Eye (tissue), 1 donor: ENCODE measurements at regions not wholly inside any gene's neighbourhood (a gene's known extent, or its start where the extent isn't known, plus 50 kb on each side); places are given as distances from the start of the nearest gene placed in this dataset.
"Not testable (repeated sequence)": the region's sequence is repeated elsewhere in the genome, so short reads cannot be mapped to it uniquely, and the experiment has no call there.

Experiments used
- DNase-seq: peaks from one replicate; pipeline ENCODE4 v3.0.0-alpha.2; 2015

- DNase-seq: not testable (repeated sequence)
Measured at GRCh38 chr14:106477600-106477999, 951.2 kb downstream of the TMEM121 start.

GRCh38 chr14:106480287-106480686 is 953.9 kb downstream of the TMEM121 start:
- not testable (repeated sequence) for DNase-seq

GRCh38 chr14:106482213-106482612 is 955.8 kb downstream of the TMEM121 start:
- not testable (repeated sequence) for DNase-seq

- no peak for DNase-seq
Measured at GRCh38 chr14:106487600-106487999, 961.2 kb downstream of the TMEM121 start.

- no peak for DNase-seq
Measured at GRCh38 chr14:106488291-106488690, 961.9 kb downstream of the TMEM121 start.

- no peak for DNase-seq
Measured at GRCh38 chr14:106489112-106489881, 962.9 kb downstream of the TMEM121 start.

- no peak for DNase-seq
Measured at GRCh38 chr14:106490442-106490841, 964.1 kb downstream of the TMEM121 start.

- no peak for DNase-seq
Measured at GRCh38 chr14:106491851-106492250, 965.5 kb downstream of the TMEM121 start.

- no peak for DNase-seq
Measured at GRCh38 chr14:106493962-106494823, 967.8 kb downstream of the TMEM121 start.

- DNase-seq: no peak
Measured at GRCh38 chr14:106500571-106500970, 974.2 kb downstream of the TMEM121 start.

- no peak for DNase-seq
Measured at GRCh38 chr14:106501898-106502297, 975.5 kb downstream of the TMEM121 start.

- DNase-seq: no peak
Measured at GRCh38 chr14:106505366-106505765, 979.0 kb downstream of the TMEM121 start.

- no peak for DNase-seq
Measured at GRCh38 chr14:106506881-106507305, 980.5 kb downstream of the TMEM121 start.

- no peak for DNase-seq
Measured at GRCh38 chr14:106507354-106507753, 981.0 kb downstream of the TMEM121 start.

GRCh38 chr14:106508216-106508615 is 981.8 kb downstream of the TMEM121 start:
- DNase-seq: no peak

- DNase-seq: no peak
Measured at GRCh38 chr14:106509176-106509575, 982.8 kb downstream of the TMEM121 start.

- no peak for DNase-seq
Measured at GRCh38 chr14:106509807-106510206, 983.4 kb downstream of the TMEM121 start.

- DNase-seq: no peak
Measured at GRCh38 chr14:106511006-106511799, 984.8 kb downstream of the TMEM121 start.

GRCh38 chr14:106511800-106512198 is 985.4 kb downstream of the TMEM121 start:
- no peak for DNase-seq

GRCh38 chr14:106513302-106513701 is 986.9 kb downstream of the TMEM121 start:
- no peak for DNase-seq

- DNase-seq: no peak
Measured at GRCh38 chr14:106518054-106518943, 991.9 kb downstream of the TMEM121 start.

- DNase-seq: not testable (repeated sequence)
Measured at GRCh38 chr14:106522118-106522517, 995.7 kb downstream of the TMEM121 start.
